CD14-positive monocyte (primary cell): ENCODE measurements at regions not wholly inside any gene's neighbourhood (a gene's known extent, or its start where the extent isn't known, plus 50 kb on each side); places are given as distances from the start of the nearest gene placed in this dataset.

Source experiments
- DNase-seq, 3 donors: peaks; one replicate each; pipeline ENCODE4 v3.0.0-alpha.2; 2011 to 2022
- H2AFZ ChIP-seq: 2 replicates; pipeline ENCODE4 v1.6.0; 2012; ENCODE audit warnings: mild to moderate bottlenecking, low read depth, low read length, inconsistent platforms; ENCODE audit not compliant: insufficient read depth, poor library complexity, severe bottlenecking
- H3K27ac ChIP-seq, 2 donors: 1 replicate in 1 of 2; 2 replicates in 1 of 2; pipeline ENCODE4 v1.5.1; 2012 to 2013; ENCODE audit warnings: low read length in 2 of 2, control low read depth in 1 of 2, inconsistent platforms in 1 of 2, low read depth in 1 of 2, mild to moderate bottlenecking in 1 of 2
- H3K27me3 ChIP-seq, 2 donors: one replicate each; pipeline versions ENCODE4 v1.6.0 to v1.6.1; 2011 to 2013; ENCODE audit warnings: low read length in 2 of 2; ENCODE audit not compliant: control insufficient read depth in 2 of 2, insufficient read depth in 2 of 2
- H3K36me3 ChIP-seq, 2 donors: replicated peaks in 1 of 2; 1 replicate in 1 of 2; 2 replicates in 1 of 2; pipeline versions ENCODE4 v1.5.1 to v1.6.1; 2012 to 2013; ENCODE audit warnings: low read length in 2 of 2, control low read depth in 1 of 2, inconsistent platforms in 1 of 2, mild to moderate bottlenecking in 1 of 2; ENCODE audit not compliant: insufficient read depth in 2 of 2, control insufficient read depth in 1 of 2
- H3K4me1 ChIP-seq, 2 donors: 1 replicate in 1 of 2; 2 replicates in 1 of 2; pipeline versions ENCODE4 v1.5.1 to v1.6.1; 2012 to 2013; ENCODE audit warnings: low read length in 2 of 2, control low read depth in 1 of 2, inconsistent platforms in 1 of 2, mild to moderate bottlenecking in 1 of 2, moderate library complexity in 1 of 2; ENCODE audit not compliant: insufficient read depth in 2 of 2, control insufficient read depth in 1 of 2
- H3K4me2 ChIP-seq: replicated peaks from 2 replicates; pipeline ENCODE3; 2012; ENCODE audit warnings: low read length, moderate library complexity, mild to moderate bottlenecking; ENCODE audit not compliant: poor library complexity, severe bottlenecking; ENCODE audit errors: extremely low read depth
- H3K4me3 ChIP-seq, 3 experiments: fragments of 200-600 bp in 1 of 3; sonication (generic) in 1 of 3; replicated peaks in 1 of 3; 1 replicate in 2 of 3; 2 replicates in 1 of 3; pipeline ENCODE4 v1.5.1; 2011 to 2013; ENCODE audit warnings: low read length in 3 of 3, mild to moderate bottlenecking in 3 of 3, control low read depth in 2 of 3, low read depth in 2 of 3, inconsistent platforms in 1 of 3, moderate library complexity in 1 of 3
- H3K79me2 ChIP-seq: 2 replicates; pipeline ENCODE4 v1.6.0; 2012; ENCODE audit warnings: mild to moderate bottlenecking, control low read depth, inconsistent platforms, low read length, moderate library complexity; ENCODE audit not compliant: insufficient read depth
- H3K9ac ChIP-seq: 2 replicates; pipeline ENCODE4 v1.6.0; 2017; ENCODE audit warnings: low read length, mild to moderate bottlenecking; ENCODE audit not compliant: insufficient read depth, poor library complexity, severe bottlenecking
- H3K9me3 ChIP-seq, 2 donors: replicated peaks in 1 of 2; 1 replicate in 1 of 2; 2 replicates in 1 of 2; pipeline versions ENCODE4 v1.5.1 to v1.6.1; 2012 to 2013; ENCODE audit warnings: low read length in 2 of 2, control low read depth in 1 of 2; ENCODE audit not compliant: control insufficient read depth in 1 of 2, insufficient read depth in 1 of 2
- H4K20me1 ChIP-seq: 2 replicates; pipeline ENCODE4 v1.6.0; 2012; ENCODE audit warnings: mild to moderate bottlenecking, low read length, control low read depth, moderate library complexity; ENCODE audit not compliant: insufficient read depth
- H3K27ac Mint-ChIP-seq, 7 donors: one replicate each; pipeline ENCODE4 v1.8.0; 2020; ENCODE audit warnings: mild to moderate bottlenecking in 7 of 7, mixed read lengths in 7 of 7, moderate library complexity in 6 of 7, inconsistent platforms in 2 of 7
- H3K27me3 Mint-ChIP-seq, 3 donors: one replicate each; pipeline ENCODE4 v1.8.0; 2021 to 2022; ENCODE audit warnings: low read depth in 3 of 3, mild to moderate bottlenecking in 3 of 3, mixed read lengths in 3 of 3, moderate library complexity in 3 of 3, inconsistent platforms in 1 of 3
- H3K36me3 Mint-ChIP-seq, 2 donors: one replicate each; pipeline ENCODE4 v1.8.0; 2020; ENCODE audit warnings: mixed read lengths in 2 of 2, inconsistent platforms in 1 of 2, mild to moderate bottlenecking in 1 of 2
- H3K4me1 Mint-ChIP-seq: one replicate; pipeline ENCODE4 v1.8.0; 2020; ENCODE audit warnings: mild to moderate bottlenecking, mixed read lengths
- H3K4me3 Mint-ChIP-seq, 2 donors: one replicate each; pipeline ENCODE4 v1.8.0; 2020; ENCODE audit warnings: mild to moderate bottlenecking in 2 of 2, mixed read lengths in 2 of 2, moderate library complexity in 1 of 2
- H3K9me3 Mint-ChIP-seq, 7 donors: one replicate each; pipeline ENCODE4 v1.8.0; 2020 to 2022; ENCODE audit warnings: mixed read lengths in 7 of 7, mild to moderate bottlenecking in 6 of 7, moderate library complexity in 6 of 7, inconsistent platforms in 2 of 7
- WGBS: methylation state at CpG from one replicate; pipeline ENCODE4 v1.1.5; 2013; ENCODE audit warnings: missing lambda C conversion rate; ENCODE audit not compliant: insufficient coverage; 5-methylcytosine and 5-hydroxymethylcytosine counted together
- intact Hi-C, 2 donors: fragments of 100-400 bp; cut with micrococcal nuclease; formaldehyde crosslinking; loops; one replicate each; pipeline versions ENCODE4 v1.15.0 to v1.15.1; 2023
- TF ChIP-seq, protein P1 (sequence below): fragments of 200-600 bp; IDR thresholded peaks from one replicate; pipeline ENCODE4 v1.8.0; 2022; ENCODE audit warnings: antibody characterized with exemption, mild to moderate bottlenecking

GRCh38 chr6:74451953-74452352 is 753.9 kb downstream of the COL12A1 start:
- WGBS: 68% methylated on average over 4 of the region's 5 CpGs
- DNase-seq: no peak
- no peaks in the 10 kb centered on the region for H4K20me1 ChIP-seq
- no peaks in the 10 kb centered on the region for H3K4me1 Mint-ChIP-seq
- H3K4me1 ChIP-seq: no peaks in the 10 kb centered on the region
- H3K27me3 Mint-ChIP-seq: peaks cover 0 to 1% (median 0%) of the 10 kb centered on the region in 3 donors
- H3K36me3 Mint-ChIP-seq: no peaks in the 10 kb centered on the region
- no peaks in the 10 kb centered on the region for H3K9me3 ChIP-seq
- no peak overlapping the region for H3K4me2 ChIP-seq
- H3K4me3 ChIP-seq: no peak overlapping the region
- H3K9ac ChIP-seq: no peak overlapping the region
- no peaks in the 10 kb centered on the region for H3K36me3 ChIP-seq
- intact Hi-C loops: no loop called here
- no peak overlapping the region for H3K27ac ChIP-seq
- peaks cover 0 to 2% (median 0%) of the 10 kb centered on the region in 7 donors for H3K9me3 Mint-ChIP-seq
- no peak overlapping the region for H3K27ac Mint-ChIP-seq
- H2AFZ ChIP-seq: no peak overlapping the region
- H3K4me3 Mint-ChIP-seq: no peak overlapping the region
- no peaks in the 10 kb centered on the region for H3K79me2 ChIP-seq
- TF ChIP-seq, protein P1, sequence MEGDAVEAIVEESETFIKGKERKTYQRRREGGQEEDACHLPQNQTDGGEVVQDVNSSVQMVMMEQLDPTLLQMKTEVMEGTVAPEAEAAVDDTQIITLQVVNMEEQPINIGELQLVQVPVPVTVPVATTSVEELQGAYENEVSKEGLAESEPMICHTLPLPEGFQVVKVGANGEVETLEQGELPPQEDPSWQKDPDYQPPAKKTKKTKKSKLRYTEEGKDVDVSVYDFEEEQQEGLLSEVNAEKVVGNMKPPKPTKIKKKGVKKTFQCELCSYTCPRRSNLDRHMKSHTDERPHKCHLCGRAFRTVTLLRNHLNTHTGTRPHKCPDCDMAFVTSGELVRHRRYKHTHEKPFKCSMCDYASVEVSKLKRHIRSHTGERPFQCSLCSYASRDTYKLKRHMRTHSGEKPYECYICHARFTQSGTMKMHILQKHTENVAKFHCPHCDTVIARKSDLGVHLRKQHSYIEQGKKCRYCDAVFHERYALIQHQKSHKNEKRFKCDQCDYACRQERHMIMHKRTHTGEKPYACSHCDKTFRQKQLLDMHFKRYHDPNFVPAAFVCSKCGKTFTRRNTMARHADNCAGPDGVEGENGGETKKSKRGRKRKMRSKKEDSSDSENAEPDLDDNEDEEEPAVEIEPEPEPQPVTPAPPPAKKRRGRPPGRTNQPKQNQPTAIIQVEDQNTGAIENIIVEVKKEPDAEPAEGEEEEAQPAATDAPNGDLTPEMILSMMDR: no peak
- H3K27me3 ChIP-seq: no peaks in the 10 kb centered on the region

- DNase-seq: no peak
- H3K27me3 ChIP-seq: no peaks in the 10 kb centered on the region
- Mint-ChIP-seq H3K4me3 (no peak overlapping the region), H3K27me3 (peaks cover 0 to 1% (median 0%) of the 10 kb centered on the region in 3 donors), H3K9me3 (peaks cover 0 to 2% (median 0%) of the 10 kb centered on the region in 7 donors), H3K27ac (no peak overlapping the region), H3K4me1 (no peaks in the 10 kb centered on the region), H3K36me3 (no peaks in the 10 kb centered on the region)
- WGBS: no CpG with 5 or more reads among the region's 4 CpGs
- intact Hi-C loops: no loop called here
- H4K20me1 ChIP-seq: no peaks in the 10 kb centered on the region
- no peak overlapping the region for H3K27ac ChIP-seq
- no peak overlapping the region for H3K9ac ChIP-seq
- no peak overlapping the region for H3K4me2 ChIP-seq
- H3K4me1 ChIP-seq: no peaks in the 10 kb centered on the region
- H3K79me2 ChIP-seq: no peaks in the 10 kb centered on the region
- no peaks in the 10 kb centered on the region for H3K36me3 ChIP-seq
- no peaks in the 10 kb centered on the region for H3K9me3 ChIP-seq
- TF ChIP-seq, protein P1: no peak
- H3K4me3 ChIP-seq: no peak overlapping the region
- H2AFZ ChIP-seq: no peak overlapping the region
Observed at GRCh38 chr6:74448850-74449249, 752.8 kb downstream of the CD109 start.
